H1 (cell line): ENCODE measurements at regions not wholly inside any gene's neighbourhood (a gene's known extent, or its start where the extent isn't known, plus 50 kb on each side); places are given as distances from the start of the nearest gene placed in this dataset.

Source experiments
- POU5F1 ChIP-seq: IDR thresholded peaks from 2 replicates; pipeline ENCODE4 v1.6.1; 2011; ENCODE audit warnings: low read depth, mild to moderate bottlenecking, low read length, moderate library complexity
- SP4 ChIP-seq: IDR thresholded peaks from 2 replicates; pipeline ENCODE4 v1.6.1; 2012; ENCODE audit warnings: low read length, inconsistent platforms

DNA sequence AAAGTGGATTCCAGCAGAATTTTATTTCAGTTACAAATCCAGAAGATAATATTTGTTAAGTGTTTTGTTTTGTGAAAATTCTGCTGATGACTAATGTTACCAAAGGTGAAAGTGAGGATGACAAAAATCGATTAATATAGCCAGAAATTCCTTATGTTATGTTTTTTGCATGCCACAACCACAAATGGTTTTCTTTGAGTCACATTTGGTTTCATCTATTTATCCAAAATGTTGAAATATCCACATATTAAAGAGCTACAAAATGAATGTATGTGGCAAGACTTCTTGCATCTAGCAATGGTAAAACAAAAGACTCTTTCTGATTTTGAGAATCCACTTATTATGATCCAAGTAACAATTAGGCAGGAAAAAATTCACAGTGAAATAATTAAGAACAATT is 150.1 kb upstream of the LRRC4C start (continued):
- TF ChIP-seq POU5F1 (no peak), SP4 (no peak)
